ENCODE measurements at regions not wholly inside any gene's neighbourhood (a gene's known extent, or its start where the extent isn't known, plus 50 kb on each side); places are given as distances from the start of the nearest gene placed in this dataset.
"Not testable (repeated sequence)": the region's sequence is repeated elsewhere in the genome, so short reads cannot be mapped to it uniquely, and the experiment has no call there.

DNA sequence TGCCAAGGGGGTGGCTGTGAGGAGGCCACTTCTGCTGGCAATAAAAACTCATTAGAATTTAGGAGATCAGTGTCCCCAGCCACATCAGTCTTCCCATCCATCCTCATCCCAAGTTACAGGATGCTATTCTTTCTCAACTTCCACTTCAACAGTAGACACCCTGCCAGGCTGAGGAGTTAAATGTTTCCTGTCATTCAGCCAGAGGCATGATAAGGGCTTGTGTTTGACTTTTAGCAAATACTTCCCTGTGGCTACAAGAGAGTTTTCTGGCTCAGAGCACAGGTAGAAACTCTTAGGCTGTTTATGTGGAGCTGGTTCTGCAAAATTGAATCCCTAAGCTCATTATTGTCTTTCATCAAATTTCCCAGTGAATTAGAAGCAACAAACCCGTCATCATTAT lies 262.9 kb upstream of the NPAP1 start:
- H3K27me3 ChIP-seq (ENCODE audit: insufficient read depth, low read depth); POLR2A ChIA-PET (ENCODE audit: unreplicated experiment); H3K9me3 ChIP-seq (ENCODE audit: insufficient read depth, low read depth); DNase-seq; H2AFZ ChIP-seq; H3K4me3 ChIP-seq; CTCF ChIA-PET; intact Hi-C loops (cut with micrococcal nuclease; ENCODE audit: unreplicated experiment); H3K79me2 ChIP-seq (ENCODE audit: low read depth); H3K4me2 ChIP-seq; H4K20me1 ChIP-seq (ENCODE audit: insufficient read depth); H3K4me1 ChIP-seq (replicated peaks; ENCODE audit: insufficient read depth); BruUV-seq (replicated peaks); H3K36me3 ChIP-seq (ENCODE audit: low read depth); H3F3A ChIP-seq (ENCODE audit: insufficient read depth, low read depth); H3K27ac ChIP-seq; H3K9me2 ChIP-seq (ENCODE audit: insufficient read depth): not testable (repeated sequence)

- H3K36me3 ChIP-seq (ENCODE audit: low read depth); H2AFZ ChIP-seq; H3K9me3 ChIP-seq (ENCODE audit: insufficient read depth, low read depth); H3K4me2 ChIP-seq; H3K4me1 ChIP-seq (replicated peaks; ENCODE audit: insufficient read depth); H3K27me3 ChIP-seq (ENCODE audit: insufficient read depth, low read depth); CTCF ChIA-PET; H3F3A ChIP-seq (ENCODE audit: insufficient read depth, low read depth); H4K20me1 ChIP-seq (ENCODE audit: insufficient read depth); BruUV-seq (replicated peaks); DNase-seq; H3K4me3 ChIP-seq; H3K27ac ChIP-seq; POLR2A ChIA-PET (ENCODE audit: unreplicated experiment); H3K79me2 ChIP-seq (ENCODE audit: low read depth); H3K9me2 ChIP-seq (ENCODE audit: insufficient read depth); intact Hi-C loops (cut with micrococcal nuclease; ENCODE audit: unreplicated experiment): not testable (repeated sequence)
Measured at GRCh38 chr15:24426286-24427054, 249.1 kb upstream of the NPAP1 start.

- H3K27ac ChIP-seq; POLR2A ChIA-PET (ENCODE audit: unreplicated experiment); H4K20me1 ChIP-seq (ENCODE audit: insufficient read depth); H3K9me3 ChIP-seq (ENCODE audit: insufficient read depth, low read depth); H3K27me3 ChIP-seq (ENCODE audit: insufficient read depth, low read depth); H3K4me3 ChIP-seq; BruUV-seq (replicated peaks); intact Hi-C loops (cut with micrococcal nuclease; ENCODE audit: unreplicated experiment); H3K4me1 ChIP-seq (replicated peaks; ENCODE audit: insufficient read depth); H3F3A ChIP-seq (ENCODE audit: insufficient read depth, low read depth); H3K79me2 ChIP-seq (ENCODE audit: low read depth); DNase-seq; CTCF ChIA-PET; H3K9me2 ChIP-seq (ENCODE audit: insufficient read depth); H3K4me2 ChIP-seq; H3K36me3 ChIP-seq (ENCODE audit: low read depth); H2AFZ ChIP-seq: not testable (repeated sequence)
Measured at GRCh38 chr15:24427055-24427400, 248.5 kb upstream of the NPAP1 start.

DNA sequence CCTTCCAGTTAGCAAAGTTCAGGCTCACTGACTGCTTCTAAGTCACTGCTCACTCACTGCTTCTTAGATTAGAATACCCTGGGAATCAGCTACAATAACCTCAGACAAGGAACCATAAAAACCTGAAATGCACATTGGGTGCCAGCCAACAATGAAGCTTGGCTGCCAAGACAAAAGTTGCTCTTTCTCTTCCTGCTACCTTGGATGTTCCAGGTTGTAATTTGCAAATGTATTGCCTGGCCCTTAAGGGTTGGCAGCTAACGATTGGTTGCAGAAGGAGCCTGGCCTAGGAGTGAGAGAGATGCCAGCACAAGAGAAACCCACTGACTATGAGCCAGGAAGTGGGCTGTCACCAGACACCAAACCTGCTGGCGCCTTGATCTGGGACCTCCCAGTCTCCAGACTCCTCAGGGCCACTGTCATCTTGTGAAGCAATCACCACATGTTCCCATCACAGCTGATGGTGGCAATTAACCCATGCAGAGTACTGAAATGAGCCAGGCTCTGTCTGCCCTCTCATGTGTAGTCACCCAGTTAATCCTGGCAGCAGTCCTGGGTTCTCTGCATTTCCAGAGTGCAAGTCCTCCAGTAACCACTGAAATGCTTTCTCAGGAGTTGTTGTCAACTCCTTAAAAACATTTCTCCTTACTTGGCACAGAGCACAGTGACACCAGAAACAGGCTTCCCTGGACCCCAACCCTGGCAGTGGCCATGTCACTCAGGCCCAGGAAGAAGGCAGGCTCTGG lies 240.3 kb upstream of the NPAP1 start:
- H3K4me3 ChIP-seq; H3K9me2 ChIP-seq (ENCODE audit: insufficient read depth); DNase-seq; H3K79me2 ChIP-seq (ENCODE audit: low read depth); H3K9me3 ChIP-seq (ENCODE audit: insufficient read depth, low read depth); intact Hi-C loops (cut with micrococcal nuclease; ENCODE audit: unreplicated experiment); H3F3A ChIP-seq (ENCODE audit: insufficient read depth, low read depth); H3K27me3 ChIP-seq (ENCODE audit: insufficient read depth, low read depth); H3K36me3 ChIP-seq (ENCODE audit: low read depth); H3K27ac ChIP-seq; H4K20me1 ChIP-seq (ENCODE audit: insufficient read depth); H3K4me1 ChIP-seq (replicated peaks; ENCODE audit: insufficient read depth); H3K4me2 ChIP-seq; CTCF ChIA-PET; H2AFZ ChIP-seq; POLR2A ChIA-PET (ENCODE audit: unreplicated experiment); BruUV-seq (replicated peaks): not testable (repeated sequence)

DNA sequence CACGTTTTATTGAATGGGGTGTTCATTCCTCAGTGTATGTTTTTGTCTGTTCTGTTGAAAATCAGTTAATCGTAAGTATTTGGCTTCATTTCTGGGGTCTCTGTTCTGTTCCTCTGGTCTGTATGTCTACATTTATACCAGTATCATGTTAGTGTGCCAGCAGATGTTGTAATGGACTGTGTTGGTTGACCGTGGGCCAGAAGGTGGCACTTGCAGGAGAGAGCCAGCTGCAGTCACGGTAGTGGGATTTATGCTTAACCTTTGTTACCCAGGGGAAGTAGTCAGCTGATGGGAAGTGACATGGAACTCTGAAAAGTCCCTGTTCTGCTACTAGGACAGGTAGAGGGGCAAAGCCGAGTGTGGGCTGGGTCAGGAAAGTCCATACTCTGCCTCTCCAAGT lies 238.3 kb upstream of the NPAP1 start:
- POLR2A ChIA-PET (ENCODE audit: unreplicated experiment), result not testable (repeated sequence)

DNA sequence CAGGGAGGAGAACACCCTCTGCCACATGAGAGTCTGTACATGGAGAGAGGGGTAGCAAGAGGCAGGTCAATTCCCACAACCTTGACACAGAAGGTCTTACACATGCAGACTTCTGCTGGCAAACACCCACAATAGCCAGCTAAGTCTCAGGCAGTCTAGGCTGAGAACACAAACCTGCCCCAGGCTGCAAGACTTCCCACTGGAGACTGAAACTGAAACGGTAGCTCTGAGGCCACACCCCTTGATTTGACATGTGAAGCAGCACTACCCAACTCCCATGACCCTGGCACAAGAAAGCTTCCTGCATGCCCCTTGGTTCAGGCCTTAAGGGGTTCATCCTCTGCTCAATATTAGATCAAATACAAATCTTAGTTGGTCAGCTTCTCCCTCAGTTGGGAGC lies 237.8 kb upstream of the NPAP1 start:
- BruUV-seq (replicated peaks); H3K4me3 ChIP-seq; DNase-seq; H2AFZ ChIP-seq; H3K36me3 ChIP-seq (ENCODE audit: low read depth); H3F3A ChIP-seq (ENCODE audit: insufficient read depth, low read depth); H4K20me1 ChIP-seq (ENCODE audit: insufficient read depth); H3K4me2 ChIP-seq; intact Hi-C loops (cut with micrococcal nuclease; ENCODE audit: unreplicated experiment); H3K9me2 ChIP-seq (ENCODE audit: insufficient read depth); H3K4me1 ChIP-seq (replicated peaks; ENCODE audit: insufficient read depth); H3K27me3 ChIP-seq (ENCODE audit: insufficient read depth, low read depth); POLR2A ChIA-PET (ENCODE audit: unreplicated experiment); H3K9me3 ChIP-seq (ENCODE audit: insufficient read depth, low read depth); H3K79me2 ChIP-seq (ENCODE audit: low read depth); CTCF ChIA-PET; H3K27ac ChIP-seq: not testable (repeated sequence)

More for the DNA sequence above, 238.3 kb upstream of the NPAP1 start:
- H3K36me3 ChIP-seq (ENCODE audit: low read depth); DNase-seq; H3K9me3 ChIP-seq (ENCODE audit: insufficient read depth, low read depth); H3K4me1 ChIP-seq (replicated peaks; ENCODE audit: insufficient read depth); BruUV-seq (replicated peaks); intact Hi-C loops (cut with micrococcal nuclease; ENCODE audit: unreplicated experiment); H2AFZ ChIP-seq; H3K27me3 ChIP-seq (ENCODE audit: insufficient read depth, low read depth); H3K4me3 ChIP-seq; H3F3A ChIP-seq (ENCODE audit: insufficient read depth, low read depth); H3K4me2 ChIP-seq; CTCF ChIA-PET; H3K9me2 ChIP-seq (ENCODE audit: insufficient read depth); H3K79me2 ChIP-seq (ENCODE audit: low read depth); H3K27ac ChIP-seq; H4K20me1 ChIP-seq (ENCODE audit: insufficient read depth): not testable (repeated sequence)

GRCh38 chr15:24477107-24478025 lies 198.2 kb upstream of the NPAP1 start:
- H3K4me1 ChIP-seq (replicated peaks; ENCODE audit: insufficient read depth); H3K36me3 ChIP-seq (ENCODE audit: low read depth); H3K79me2 ChIP-seq (ENCODE audit: low read depth); H3K4me3 ChIP-seq; H3K27ac ChIP-seq; H4K20me1 ChIP-seq (ENCODE audit: insufficient read depth); H2AFZ ChIP-seq; DNase-seq; BruUV-seq (replicated peaks); intact Hi-C loops (cut with micrococcal nuclease; ENCODE audit: unreplicated experiment); POLR2A ChIA-PET (ENCODE audit: unreplicated experiment); H3K9me3 ChIP-seq (ENCODE audit: insufficient read depth, low read depth); H3K4me2 ChIP-seq; CTCF ChIA-PET; H3K9me2 ChIP-seq (ENCODE audit: insufficient read depth); H3K27me3 ChIP-seq (ENCODE audit: insufficient read depth, low read depth); H3F3A ChIP-seq (ENCODE audit: insufficient read depth, low read depth): not testable (repeated sequence)

Data from PC-9 (cell line).